Kidney epithelial cell (primary cell): ENCODE measurements at regions not wholly inside any gene's neighbourhood (a gene's known extent, or its start where the extent isn't known, plus 50 kb on each side); places are given as distances from the start of the nearest gene placed in this dataset.

Experiments used
- DNase-seq: peaks from one replicate; pipeline ENCODE4 v3.0.0-alpha.2; 2010; ENCODE audit warnings: low read depth
- H3K27me3 ChIP-seq: 2 replicates; pipeline ENCODE4 v1.6.0; 2011; ENCODE audit warnings: low read length; ENCODE audit not compliant: control insufficient read depth, insufficient read depth
- H3K36me3 ChIP-seq: 2 replicates; pipeline ENCODE4 v1.5.1; 2011; ENCODE audit warnings: low read length; ENCODE audit not compliant: control insufficient read depth, insufficient read depth
- H3K4me3 ChIP-seq: 2 replicates; pipeline ENCODE4 v1.5.1; 2011; ENCODE audit warnings: low read depth, mild to moderate bottlenecking, control low read depth, low read length
- CTCF ChIP-seq: IDR thresholded peaks from 2 replicates; pipeline ENCODE4 v1.5.1; 2011; ENCODE audit warnings: mild to moderate bottlenecking, moderate library complexity, low read length, control low read depth, inconsistent platforms; ENCODE audit not compliant: insufficient read depth, poor library complexity, severe bottlenecking

- no peak for DNase-seq
- H3K27me3 ChIP-seq: no peaks in the 10 kb centered on the region
- H3K36me3 ChIP-seq: no peaks in the 10 kb centered on the region
- no peak overlapping the region for H3K4me3 ChIP-seq
- TF ChIP-seq CTCF: no peak
Measured at GRCh38 chr22:47997052-47997590, 1234.7 kb downstream of the TBC1D22A start.

DNA sequence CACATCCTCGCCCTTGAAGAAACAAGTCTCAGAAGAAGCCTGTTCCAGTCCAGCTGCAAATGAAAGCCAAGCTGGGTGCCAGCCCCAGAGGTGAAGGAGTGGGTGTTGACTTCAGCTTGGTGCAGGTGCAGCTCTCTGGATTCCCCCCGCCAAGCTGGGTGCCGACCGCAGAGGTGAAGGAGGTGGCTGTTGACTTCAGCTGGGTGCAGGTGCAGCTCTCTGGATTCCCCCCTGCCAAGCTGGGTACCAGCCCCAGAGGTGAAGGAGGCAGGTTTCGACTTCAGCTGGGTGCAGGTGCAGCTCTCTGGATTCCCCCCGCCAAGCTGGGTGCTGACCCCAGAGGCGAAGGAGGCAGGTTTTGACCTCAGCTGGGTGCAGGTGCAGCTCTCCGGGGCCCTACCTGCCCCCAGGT, 1234.0 kb downstream of the TBC1D22A start:
- DNase-seq: no peak
- H3K27me3 ChIP-seq: no peaks in the 10 kb centered on the region
- no peak for TF ChIP-seq CTCF
- H3K4me3 ChIP-seq: no peak overlapping the region
- no peaks in the 10 kb centered on the region for H3K36me3 ChIP-seq

DNA sequence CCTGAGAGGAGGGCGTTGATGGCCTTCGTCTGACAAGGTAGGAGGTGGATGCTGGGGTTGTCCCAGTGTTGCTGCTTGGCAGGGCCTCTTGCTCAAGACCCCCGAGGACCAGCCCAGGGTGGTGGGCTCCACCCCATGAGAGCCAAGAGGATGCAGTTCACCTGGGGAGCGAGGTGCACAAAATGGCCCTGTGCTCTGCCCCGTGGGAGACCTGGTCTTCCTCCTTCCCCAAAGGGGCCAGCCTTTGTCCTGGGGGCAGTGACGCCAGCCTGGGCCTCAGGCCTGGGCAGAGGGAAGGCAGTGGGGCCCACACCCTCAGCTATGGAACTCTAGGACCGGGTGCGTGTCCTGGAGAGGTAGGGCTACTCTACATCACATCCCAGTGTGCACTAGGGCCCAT, 1233.3 kb downstream of the TBC1D22A start:
- H3K27me3 ChIP-seq: no peaks in the 10 kb centered on the region
- no peak for DNase-seq
- no peak overlapping the region for H3K4me3 ChIP-seq
- TF ChIP-seq CTCF: no peak
- no peaks in the 10 kb centered on the region for H3K36me3 ChIP-seq

- Histone ChIP-seq H3K36me3 (no peaks in the 10 kb centered on the region), H3K27me3 (no peaks in the 10 kb centered on the region), H3K4me3 (no peak overlapping the region)
- no peak for DNase-seq
- TF ChIP-seq CTCF: no peak
Measured at GRCh38 chr22:47995264-47995627, 1232.8 kb downstream of the TBC1D22A start.

GRCh38 chr22:47994601-47995263, 1232.3 kb downstream of the TBC1D22A start:
- no peaks in the 10 kb centered on the region for H3K27me3 ChIP-seq
- no peaks in the 10 kb centered on the region for H3K36me3 ChIP-seq
- DNase-seq: no peak
- H3K4me3 ChIP-seq: no peak overlapping the region
- no peak for TF ChIP-seq CTCF

DNA sequence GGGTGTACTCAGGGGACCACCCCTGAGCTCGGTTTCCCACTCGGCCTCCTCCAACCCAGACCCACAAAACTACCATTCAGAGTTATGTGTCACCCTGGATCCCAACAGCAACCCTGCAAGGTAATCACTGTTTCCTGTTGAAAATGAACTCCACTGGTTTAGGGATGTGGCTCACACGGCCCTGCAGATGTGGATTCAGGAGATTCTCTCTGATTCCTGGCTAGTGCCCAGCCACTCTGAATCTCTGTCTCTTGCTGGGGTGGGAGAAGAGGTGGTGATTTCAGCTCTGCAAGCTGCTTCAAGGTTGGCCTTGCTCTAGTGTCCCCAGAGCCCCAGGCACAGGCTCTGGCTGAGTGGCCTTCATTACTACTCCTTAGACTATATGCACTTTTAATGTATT, 1231.6 kb downstream of the TBC1D22A start:
- no peak for TF ChIP-seq CTCF
- no peak for DNase-seq
- no peaks in the 10 kb centered on the region for H3K27me3 ChIP-seq
- no peak overlapping the region for H3K4me3 ChIP-seq
- H3K36me3 ChIP-seq: no peaks in the 10 kb centered on the region
